GM21529 (cell line): ENCODE measurements at regions not wholly inside any gene's neighbourhood (a gene's known extent, or its start where the extent isn't known, plus 50 kb on each side); places are given as distances from the start of the nearest gene placed in this dataset.
A peak's percentile ranks its signal among the peaks of the same experiment; 100 is the strongest.
"Not testable (repeated sequence)": the region's sequence is repeated elsewhere in the genome, so short reads cannot be mapped to it uniquely, and the experiment has no call there.

ENCODE experiments used
- ATAC-seq: cut with Tn5 transposase; IDR thresholded peaks from one replicate; pipeline ENCODE4 v1.9.1; 2021; ENCODE audit not compliant: unreplicated experiment

GRCh38 chr15:69704229-69704628 is 251.6 kb downstream of the RPLP1 start:
- ATAC-seq: no peak

GRCh38 chr15:69704700-69705099 is 252.1 kb downstream of the RPLP1 start:
- no peak for ATAC-seq

GRCh38 chr15:69706353-69707097 is 253.9 kb downstream of the RPLP1 start:
- ATAC-seq: no peak

GRCh38 chr15:69707241-69707640 is 254.6 kb downstream of the RPLP1 start:
- ATAC-seq: not testable (repeated sequence)

GRCh38 chr15:69708436-69709122 is 256.0 kb downstream of the RPLP1 start:
- ATAC-seq: not testable (repeated sequence)

- ATAC-seq: no peak
These were observed 260.4 kb downstream of the RPLP1 start for GRCh38 chr15:69712991-69713390.

GRCh38 chr15:69713726-69714559 is 261.3 kb downstream of the RPLP1 start:
- ATAC-seq: peak; percentile 97

GRCh38 chr15:69715210-69715609 is 262.6 kb downstream of the RPLP1 start:
- ATAC-seq: no peak

- no peak for ATAC-seq
These were observed 265.8 kb downstream of the RPLP1 start for GRCh38 chr15:69718436-69718835.

GRCh38 chr15:69718916-69719315 is 266.3 kb downstream of the RPLP1 start:
- ATAC-seq: no peak

GRCh38 chr15:69719527-69720240 is 267.1 kb downstream of the RPLP1 start:
- no peak for ATAC-seq

- ATAC-seq: no peak
These were observed 267.9 kb downstream of the RPLP1 start for GRCh38 chr15:69720536-69720935.

- no peak for ATAC-seq
These were observed 270.3 kb downstream of the RPLP1 start for GRCh38 chr15:69722924-69723323.

GRCh38 chr15:69723404-69724096 is 270.9 kb downstream of the RPLP1 start:
- ATAC-seq: no peak

- no peak for ATAC-seq
These were observed 271.7 kb downstream of the RPLP1 start for GRCh38 chr15:69724333-69724732.

- ATAC-seq: no peak
These were observed 272.7 kb downstream of the RPLP1 start for GRCh38 chr15:69725275-69725674.

GRCh38 chr15:69725957-69726356 is 273.3 kb downstream of the RPLP1 start:
- no peak for ATAC-seq

GRCh38 chr15:69727121-69727924 is 274.7 kb downstream of the RPLP1 start:
- no peak for ATAC-seq

GRCh38 chr15:69729167-69729748 is 276.6 kb downstream of the RPLP1 start:
- no peak for ATAC-seq
